ENCODE measurements at regions not wholly inside any gene's neighbourhood (a gene's known extent, or its start where the extent isn't known, plus 50 kb on each side); places are given as distances from the start of the nearest gene placed in this dataset.
A peak's percentile ranks its signal among the peaks of the same experiment; 100 is the strongest.
"Not testable (repeated sequence)": the region's sequence is repeated elsewhere in the genome, so short reads cannot be mapped to it uniquely, and the experiment has no call there.

DNA sequence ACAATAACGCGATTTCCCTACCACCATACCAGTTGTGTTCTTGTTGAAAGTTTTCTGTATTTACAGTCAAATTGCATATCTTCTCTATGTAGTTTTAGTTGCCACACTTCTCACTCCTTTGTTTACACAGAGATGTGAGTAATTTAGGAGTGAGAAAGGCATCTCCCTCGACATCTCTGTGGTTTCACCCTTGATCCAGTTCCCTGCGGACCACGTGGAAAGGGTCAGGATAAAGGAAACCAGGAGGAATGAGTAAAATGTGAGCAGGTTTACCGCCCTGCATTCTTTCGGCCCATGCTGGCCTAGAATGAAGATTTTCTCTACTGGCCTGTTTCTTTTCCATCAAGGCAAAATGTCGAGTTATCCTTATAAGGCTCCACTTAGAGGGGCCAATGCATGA lies 83.2 kb upstream of the WIPF3 start:
- H3K27ac ChIP-seq (ENCODE audit: insufficient read depth, low read length); H3K4ac ChIP-seq (ENCODE audit: low read depth, low read length); H2AFZ ChIP-seq (replicated peaks; ENCODE audit: low read length, poor library complexity); dilution Hi-C loops (cut with HindIII; ENCODE audit: low sequenced_read_pairs, unreplicated experiment); H3K9ac ChIP-seq (ENCODE audit: low read depth, low read length); in situ Hi-C loops (cut with MboI; ENCODE audit: low sequenced_read_pairs); BruUV-seq (replicated peaks); H3K18ac ChIP-seq (ENCODE audit: low read depth, low read length); H2AK9ac ChIP-seq (replicated peaks; ENCODE audit: low read depth, low read length, poor library complexity); H3K27me3 ChIP-seq (ENCODE audit: control insufficient read depth, insufficient read depth, low read length); H3K9me3 ChIP-seq (ENCODE audit: control insufficient read depth, insufficient read depth, low read length); H2BK15ac ChIP-seq (ENCODE audit: low read depth, low read length); H4K20me1 ChIP-seq (ENCODE audit: insufficient read depth, low read length); H4K91ac ChIP-seq (ENCODE audit: insufficient read depth, low read depth, low read length); H2BK5ac ChIP-seq (ENCODE audit: low read depth, low read length, poor library complexity, severe bottlenecking); H3K4me3 ChIP-seq (ENCODE audit: insufficient read depth, low read depth, low read length); H3K79me1 ChIP-seq (ENCODE audit: low read depth in 1 of 2, low read length in 2 of 2); H3K14ac ChIP-seq (replicated peaks; ENCODE audit: low read depth, low read length); H3K9me1 ChIP-seq (ENCODE audit: insufficient read depth, low read length); H3K36me3 ChIP-seq (ENCODE audit: control insufficient read depth, insufficient read depth, low read length); intact Hi-C loops (cut with micrococcal nuclease); H3K56ac ChIP-seq (ENCODE audit: extremely low read depth, insufficient read depth, low read length); H3K23ac ChIP-seq (ENCODE audit: low read depth, low read length); H2AK5ac ChIP-seq (ENCODE audit: low read depth, low read length); H4K5ac ChIP-seq (ENCODE audit: low read depth, low read length); POLR2A ChIA-PET (ENCODE audit: unreplicated experiment); H2BK120ac ChIP-seq (ENCODE audit: low read depth, low read length); H4K8ac ChIP-seq (ENCODE audit: low read depth in 2 of 2, low read length in 2 of 2); H2BK20ac ChIP-seq (ENCODE audit: low read depth, low read length); CTCF ChIA-PET; H3K4me1 ChIP-seq (ENCODE audit: control insufficient read depth, insufficient read depth, low read length): not testable (repeated sequence)
- ATAC-seq (ENCODE audit: low read depth) = peak; percentile 95
- peak overlapping the region; percentile 32 for H3K4me2 ChIP-seq (ENCODE audit: low read depth, low read length)
- DNase-seq = peak; percentile 68
- no CpG with 5 or more reads among the region's 8 CpGs for WGBS, 2 experiments (ENCODE audit: extremely low coverage in 2 of 2, insufficient read length in 1 of 2)
- TF ChIP-seq BHLHE40 (IDR thresholded peaks at IDR 0.05; ENCODE audit: low read depth, low read length) = peak; percentile 26; the same call in 1 of the 2 replicates
